ENCODE measurements at regions not wholly inside any gene's neighbourhood (a gene's known extent, or its start where the extent isn't known, plus 50 kb on each side); places are given as distances from the start of the nearest gene placed in this dataset.
A peak's percentile ranks its signal among the peaks of the same experiment; 100 is the strongest.

DNA sequence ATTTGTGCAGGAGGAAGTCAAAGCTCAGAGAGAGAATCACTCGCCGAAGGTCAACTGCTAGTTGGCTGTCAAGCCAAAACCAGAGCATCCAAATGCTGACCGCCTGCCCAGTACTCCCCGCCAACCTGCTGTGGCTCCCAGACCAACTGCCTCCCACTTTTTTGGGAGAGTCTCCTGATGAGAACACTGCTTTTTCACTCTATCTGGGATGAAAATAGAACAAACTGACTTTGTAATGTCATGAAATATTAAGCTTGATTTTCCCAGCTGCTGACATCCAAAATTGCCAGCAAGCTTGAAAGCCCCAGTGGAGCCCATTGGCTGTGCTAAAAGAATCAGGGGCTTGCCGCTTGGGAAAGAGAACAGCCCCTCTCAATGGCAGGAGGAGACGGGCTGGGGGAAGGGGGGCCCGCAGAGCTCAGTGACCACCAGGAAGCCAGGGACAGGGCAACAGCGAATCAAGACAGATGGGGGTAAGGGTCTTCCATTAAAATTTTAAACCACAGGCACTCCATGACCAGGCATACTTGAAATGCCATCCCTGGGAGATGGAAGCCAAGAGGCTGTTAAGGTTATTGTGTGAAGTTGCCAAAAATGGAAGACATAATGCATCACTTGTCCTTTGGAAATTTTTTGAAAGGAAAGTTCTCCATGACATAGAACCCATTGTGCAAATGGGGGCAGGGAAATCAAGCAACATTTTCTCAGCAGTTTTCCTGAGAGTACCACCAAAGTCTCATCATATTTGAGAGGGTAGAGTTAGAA is 125.7 kb upstream of the CDH5 start:
- DNase-seq, result no peak

DNA sequence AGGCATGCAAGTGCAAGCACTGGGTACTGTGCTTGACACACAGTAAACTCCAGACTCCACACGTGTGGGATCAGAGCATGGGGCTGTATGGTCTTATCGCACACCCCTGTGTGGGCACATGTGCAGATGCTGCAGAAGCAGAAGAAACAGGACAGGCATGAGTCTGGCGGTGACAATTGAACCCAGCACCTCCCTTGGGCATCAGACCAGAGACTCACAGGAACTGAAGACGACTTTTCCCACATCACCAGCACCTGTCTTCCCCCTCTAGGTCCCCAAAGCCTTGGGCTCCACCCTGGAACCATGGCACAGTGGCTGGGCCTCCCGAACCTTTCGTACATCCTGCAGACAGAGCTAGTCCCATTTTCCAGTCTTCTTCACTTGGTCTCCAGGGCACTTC is 126.4 kb upstream of the CDH5 start:
- no peak for DNase-seq

DNA sequence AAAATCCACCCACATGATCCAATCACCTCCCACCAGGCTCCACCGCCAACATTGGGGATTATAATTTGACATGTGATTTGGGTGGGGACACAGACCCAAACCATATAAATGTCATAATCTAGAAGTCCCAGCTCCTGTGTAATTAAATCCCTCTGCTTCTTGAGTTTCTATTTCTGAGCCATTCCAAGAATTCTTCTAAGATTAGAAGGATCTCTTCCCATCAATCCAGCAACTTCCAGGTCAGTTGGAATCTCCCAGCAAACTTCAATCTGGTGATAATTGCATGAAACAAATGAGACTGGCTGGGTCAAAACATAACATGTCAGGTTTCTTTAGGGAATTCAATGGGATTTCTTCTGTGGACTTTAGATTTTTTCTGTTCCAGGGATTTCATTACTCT is 127.8 kb upstream of the CDH5 start:
- no peak for DNase-seq

DNA sequence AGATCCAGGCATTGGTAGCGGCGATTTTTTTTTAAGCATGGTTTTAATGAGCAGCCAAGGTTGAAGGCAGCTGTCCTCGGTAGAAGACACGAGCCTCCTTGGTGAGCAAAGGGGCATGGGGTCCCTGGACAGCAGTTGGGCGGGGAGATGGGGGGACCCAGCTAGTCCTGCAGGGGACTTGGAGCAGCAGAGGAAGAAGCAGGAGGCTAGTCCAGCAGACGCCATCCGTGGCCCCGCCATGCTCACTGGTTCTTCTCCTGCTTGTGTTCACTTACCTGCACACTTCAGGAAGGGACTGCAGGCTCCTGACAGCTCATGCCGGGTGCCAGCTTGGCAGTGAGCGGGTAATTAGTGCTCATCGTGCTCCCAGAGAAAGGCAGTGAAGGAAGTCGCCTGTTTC is 130.2 kb upstream of the CDH5 start:
- DNase-seq, result no peak

DNA sequence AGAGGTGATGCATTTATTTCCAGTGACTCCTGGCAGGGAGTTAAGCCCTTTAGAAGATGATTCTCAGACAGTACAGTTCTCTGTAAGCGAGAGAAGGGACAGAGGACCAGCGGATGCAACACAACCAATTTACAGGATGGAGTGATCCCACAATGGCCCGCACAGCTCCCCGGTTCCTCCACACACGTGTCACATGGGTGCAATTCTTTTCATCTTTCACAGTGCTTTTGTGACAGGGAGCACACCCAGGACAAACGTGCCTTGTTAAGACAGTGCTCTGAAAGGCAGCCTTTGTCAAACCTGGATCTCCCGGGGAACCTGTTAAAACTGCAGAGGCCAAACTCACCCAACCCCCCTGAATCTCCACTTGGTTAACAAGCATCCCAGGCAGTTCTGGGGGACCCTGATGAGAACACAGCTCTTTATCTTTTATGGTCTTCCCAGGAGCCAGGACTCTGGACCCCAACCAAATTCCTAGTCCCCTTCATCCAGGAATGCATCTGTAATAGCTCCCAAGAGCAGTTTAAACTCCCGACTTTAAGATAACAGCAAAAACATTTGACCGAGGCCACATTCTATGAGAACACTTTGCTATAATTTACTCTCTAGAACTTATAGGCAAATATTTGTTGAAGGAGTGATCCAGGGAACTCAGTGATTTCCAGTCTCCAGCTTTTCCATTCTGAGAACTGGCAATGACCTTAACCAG is 134.9 kb upstream of the CDH5 start:
- DNase-seq, result no peak

DNA sequence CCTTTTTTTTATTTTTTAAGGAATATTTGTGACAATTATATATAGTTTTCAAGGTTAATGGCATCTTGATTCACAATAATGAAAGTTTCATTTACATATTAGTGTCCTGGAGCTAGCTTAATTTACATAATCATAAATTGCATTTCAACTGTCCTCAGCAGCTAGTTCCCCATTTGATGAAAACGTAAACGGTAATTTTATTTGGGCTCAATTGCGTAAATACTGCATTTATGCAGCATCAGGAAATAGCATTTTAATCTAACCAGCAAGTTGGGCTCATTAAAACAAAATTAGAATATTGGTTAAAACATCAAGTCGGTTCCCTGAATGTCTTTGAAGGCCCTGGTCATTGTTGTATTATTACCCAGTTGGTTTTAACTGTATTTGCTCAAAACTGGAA is 136.8 kb upstream of the CDH5 start:
- no peak for DNase-seq

DNA sequence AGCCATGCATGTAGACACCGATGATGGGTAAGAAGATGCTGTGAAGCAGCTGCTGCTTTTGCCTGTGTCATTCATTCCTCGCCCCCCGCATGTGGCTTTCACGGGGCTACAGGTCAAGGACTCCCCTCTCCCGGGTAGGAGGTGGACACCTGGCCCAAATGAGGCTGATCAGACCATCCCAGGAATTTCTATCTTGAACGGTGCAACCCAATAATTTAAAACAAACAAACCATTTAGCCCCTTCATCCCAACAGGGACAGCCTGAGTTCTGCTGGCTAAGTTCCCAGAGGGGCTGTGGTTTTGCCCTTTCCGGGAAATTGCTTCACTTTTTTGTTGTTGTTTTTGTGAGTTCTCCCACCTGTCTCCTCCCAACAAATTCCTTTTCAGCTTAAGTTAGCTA is 137.7 kb upstream of the CDH5 start:
- no peak for DNase-seq

DNA sequence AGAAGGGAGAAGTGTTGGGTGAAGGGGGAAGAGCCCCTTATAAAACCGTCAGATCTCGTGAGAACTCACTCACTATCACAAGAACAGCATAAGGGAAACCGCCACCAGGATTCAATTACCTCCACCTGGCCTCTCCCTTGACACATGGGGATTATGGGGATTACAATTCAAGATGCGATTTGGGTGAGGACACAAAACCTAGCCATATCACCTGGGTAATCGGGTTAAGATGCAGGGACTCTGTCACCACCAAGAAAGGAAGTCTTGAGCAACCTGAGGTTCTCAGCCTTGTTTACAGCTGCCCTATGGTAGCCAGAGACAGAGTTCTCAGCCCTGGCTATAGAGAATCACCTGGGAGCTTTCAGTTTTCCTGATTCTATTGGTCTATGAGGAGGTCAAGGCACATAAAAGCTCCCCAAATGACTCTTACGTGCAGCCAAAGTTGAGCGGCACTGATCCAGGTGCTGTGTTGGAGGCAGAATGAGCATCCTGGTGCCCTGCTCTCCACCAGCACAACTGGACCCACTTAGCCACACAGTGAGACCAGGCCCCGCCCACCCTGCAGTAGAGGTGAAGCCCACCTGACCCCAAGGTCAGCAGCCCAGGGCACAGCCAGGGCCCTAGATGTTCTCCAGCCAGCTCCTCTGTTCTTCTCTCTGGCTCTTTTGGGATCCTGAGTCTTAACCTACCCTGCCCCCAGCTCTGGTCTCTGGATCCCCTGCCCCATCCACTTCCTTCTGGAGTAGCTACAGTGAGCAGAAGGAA is 138.5 kb upstream of the CDH5 start:
- DNase-seq, result no peak

DNA sequence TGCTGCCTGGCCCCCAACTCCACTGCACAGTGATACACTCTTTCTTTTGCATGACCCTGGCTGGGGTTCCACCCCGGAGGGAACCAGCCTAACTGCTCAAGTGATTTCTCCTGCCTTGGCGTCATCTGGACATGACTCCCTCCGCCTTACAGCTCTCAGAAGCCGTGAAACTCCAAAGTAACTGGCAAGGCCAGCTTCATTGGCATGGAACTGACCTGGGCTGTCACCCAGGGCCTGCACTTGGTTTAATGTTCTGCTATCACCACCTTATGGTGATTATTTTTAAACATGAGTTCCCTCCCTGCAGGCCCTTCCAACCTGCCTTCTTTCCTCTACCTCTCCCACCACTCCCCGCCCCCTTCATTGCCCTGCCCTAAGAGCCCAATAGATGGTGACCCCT is 139.7 kb upstream of the CDH5 start:
- no peak for DNase-seq

DNA sequence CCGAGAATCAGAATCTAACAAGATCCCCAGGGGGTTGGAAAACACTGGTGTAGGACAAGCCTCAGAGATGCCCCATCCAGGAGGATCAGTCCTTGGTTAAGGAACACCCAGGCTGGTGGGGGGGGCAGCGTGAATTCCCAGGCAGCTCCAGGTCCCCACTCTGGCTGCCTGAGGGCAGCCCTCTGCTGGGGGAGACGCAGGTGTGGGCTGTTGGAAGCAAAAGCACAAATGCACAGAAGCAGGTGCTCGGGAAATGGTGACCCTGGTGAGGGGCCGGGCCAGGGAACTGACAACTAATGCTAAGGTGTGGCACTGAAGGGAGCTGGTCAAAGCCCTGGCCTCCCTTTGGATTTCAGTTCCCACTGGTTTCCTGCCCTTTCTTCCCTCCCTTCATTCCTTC is 140.8 kb upstream of the CDH5 start:
- DNase-seq, result no peak

DNA sequence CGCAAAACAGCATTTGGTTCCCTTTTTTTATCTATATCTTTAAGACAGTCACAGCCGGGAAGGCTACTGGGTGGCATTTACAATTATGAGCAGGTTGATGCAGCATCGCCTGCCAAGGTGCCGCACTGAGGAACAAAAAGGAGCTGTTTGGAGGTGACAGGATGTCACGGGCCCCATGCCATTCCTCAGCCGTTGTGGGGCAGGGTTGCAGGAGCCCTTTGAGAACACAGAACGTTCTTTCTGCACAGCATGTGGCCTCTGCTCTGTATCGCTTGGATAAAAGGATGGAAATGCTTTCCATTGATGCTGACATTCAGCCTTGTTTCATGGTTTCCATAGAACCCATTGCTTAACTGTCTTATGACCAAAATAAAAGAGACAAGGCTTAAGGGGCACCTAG is 141.9 kb upstream of the CDH5 start:
- DNase-seq, result no peak

DNA sequence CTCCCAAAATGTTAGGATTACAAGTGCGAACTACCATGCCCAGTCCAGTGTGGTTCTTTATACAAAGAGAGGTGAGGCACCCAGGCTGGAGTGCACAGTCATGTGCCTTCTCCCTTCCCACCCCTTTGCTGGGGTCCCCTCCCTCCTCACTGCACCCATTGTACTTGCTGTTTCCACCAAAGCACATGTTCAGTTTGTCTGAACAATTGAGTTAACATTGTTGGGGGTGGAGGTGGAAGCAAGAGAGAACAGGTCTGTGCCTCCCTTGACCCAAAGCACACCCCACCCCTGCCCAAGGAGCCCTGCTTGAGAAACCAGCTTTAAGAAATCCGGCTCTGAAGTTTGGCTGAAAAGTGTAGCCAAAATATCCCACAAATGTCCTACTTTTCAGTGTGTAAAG is 142.3 kb upstream of the CDH5 start:
- DNase-seq, result no peak

DNA sequence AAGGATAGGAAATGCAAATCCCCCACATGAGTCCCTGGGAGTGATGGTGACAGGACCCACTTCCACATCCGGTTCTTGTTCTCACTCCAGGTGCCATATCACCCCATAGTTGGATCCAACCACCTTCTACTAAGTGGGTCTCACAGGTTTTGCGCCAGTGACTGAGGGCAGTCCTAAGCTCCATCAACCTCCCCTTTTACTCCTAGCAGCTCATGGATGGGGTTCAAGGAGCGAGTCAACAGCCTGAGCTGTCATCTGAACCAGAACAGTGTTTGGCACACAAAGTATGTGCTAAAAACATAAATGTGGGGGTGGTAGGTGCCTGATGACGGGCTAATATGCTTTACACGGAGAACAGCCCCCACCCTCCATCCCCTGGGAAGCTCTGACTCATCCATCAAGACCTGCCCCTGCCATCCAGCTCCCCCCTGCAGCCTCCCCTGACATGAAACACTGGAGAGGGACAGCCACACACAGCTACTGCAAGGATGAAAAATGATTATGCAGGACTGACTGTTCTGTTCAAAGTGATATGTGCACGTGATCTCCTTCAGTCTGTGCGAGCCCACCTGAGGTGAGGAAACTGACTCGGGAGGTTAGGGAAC is 143.2 kb upstream of the CDH5 start:
- no peak for DNase-seq

DNA sequence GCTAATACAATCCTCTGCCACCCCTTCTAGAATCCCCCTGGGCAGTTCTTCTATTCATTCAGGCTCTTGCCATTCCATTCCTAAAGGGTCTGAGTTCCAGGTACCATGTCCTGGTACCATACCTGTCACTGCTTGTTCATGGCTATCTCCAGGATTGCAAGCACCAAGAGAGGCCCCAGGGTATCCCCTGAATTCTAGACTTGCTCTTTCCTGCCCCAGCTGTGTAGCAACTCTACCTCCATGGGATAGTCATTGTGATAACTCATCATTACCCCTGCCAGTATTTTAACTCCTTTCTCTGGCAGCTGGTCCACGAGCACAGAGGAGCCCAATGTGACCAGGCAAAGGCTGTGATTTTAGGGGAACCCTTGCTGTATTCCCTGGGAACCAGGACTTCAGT is 143.7 kb upstream of the CDH5 start:
- no peak for DNase-seq

DNA sequence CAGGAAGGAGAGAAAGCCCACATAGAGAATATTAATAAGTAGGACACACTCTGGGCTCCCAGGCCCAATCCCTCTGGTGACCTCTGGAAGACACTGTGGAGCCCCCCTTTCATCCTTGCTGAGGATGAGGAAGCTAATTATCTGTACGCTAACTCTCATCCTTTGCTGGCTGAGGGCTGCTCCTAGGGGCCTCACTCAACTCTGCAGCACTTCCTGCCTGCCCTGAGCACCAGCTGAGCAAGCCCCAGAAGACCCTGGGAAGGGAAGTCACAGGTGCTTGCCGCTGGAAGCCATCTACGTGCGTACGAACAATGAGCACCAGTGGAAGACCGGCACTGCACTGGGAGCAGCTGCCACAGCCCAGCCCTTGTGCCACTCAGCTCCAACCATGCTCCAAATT is 145.8 kb upstream of the CDH5 start:
- DNase-seq, result peak in 1 of 2 donors; percentile 24

DNA sequence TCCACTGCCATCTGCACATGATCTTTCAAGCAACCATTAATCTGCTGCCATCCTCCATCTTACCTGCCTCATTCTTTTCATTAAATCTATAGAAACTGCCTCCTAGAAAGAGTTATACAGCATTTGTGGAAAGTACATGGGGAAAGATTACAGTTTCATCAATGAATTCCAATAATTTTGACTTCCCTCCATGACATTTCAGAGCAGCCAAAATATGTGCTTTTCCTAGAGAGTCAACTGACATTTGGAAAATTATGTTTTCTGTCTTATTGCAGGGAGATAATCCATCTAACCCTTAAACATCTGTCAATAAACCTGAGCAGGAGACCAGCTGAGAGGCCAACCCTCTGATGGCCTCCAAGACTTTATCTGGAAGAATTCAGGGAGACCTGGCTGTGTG is 147.0 kb upstream of the CDH5 start:
- DNase-seq, result no peak

DNA sequence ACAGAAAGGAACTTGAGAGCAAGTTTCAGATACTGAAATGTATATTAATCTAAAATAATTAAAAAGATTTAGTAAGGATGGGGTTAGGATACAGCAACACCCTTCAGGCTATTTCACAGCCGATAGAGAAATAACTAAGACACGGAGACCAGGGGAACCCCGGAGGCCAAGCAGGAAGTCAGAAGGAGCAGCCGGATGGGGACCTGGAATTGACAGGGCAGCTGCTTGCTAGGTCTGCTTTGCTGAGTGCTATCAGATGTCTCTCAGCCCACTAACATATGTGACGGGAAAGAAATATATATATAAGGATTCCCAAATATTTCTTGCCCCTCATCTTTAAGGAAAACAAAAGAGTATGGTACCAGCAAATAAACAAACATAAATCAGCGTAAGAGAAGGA is 154.1 kb upstream of the CDH5 start:
- DNase-seq, result no peak

DNA sequence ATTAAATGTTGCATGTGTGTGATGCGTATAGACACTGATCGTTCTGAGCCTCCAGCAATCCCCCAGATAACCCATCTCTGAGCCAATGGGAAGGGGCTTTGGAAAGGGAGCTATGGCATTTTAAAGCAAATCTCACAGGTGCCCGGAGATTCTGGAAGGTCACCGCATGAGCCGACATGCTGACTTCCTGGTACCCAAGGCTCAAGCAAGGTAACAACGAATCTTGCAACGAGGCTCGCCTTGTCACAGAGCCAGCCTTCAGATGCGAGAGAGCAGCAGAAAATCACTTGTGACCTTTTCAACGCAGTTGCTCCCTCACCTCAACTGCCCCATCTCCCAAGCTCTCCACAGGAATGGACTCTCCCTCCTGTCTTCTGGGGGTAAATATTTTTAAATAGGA is 154.8 kb upstream of the CDH5 start:
- no peak for DNase-seq

DNA sequence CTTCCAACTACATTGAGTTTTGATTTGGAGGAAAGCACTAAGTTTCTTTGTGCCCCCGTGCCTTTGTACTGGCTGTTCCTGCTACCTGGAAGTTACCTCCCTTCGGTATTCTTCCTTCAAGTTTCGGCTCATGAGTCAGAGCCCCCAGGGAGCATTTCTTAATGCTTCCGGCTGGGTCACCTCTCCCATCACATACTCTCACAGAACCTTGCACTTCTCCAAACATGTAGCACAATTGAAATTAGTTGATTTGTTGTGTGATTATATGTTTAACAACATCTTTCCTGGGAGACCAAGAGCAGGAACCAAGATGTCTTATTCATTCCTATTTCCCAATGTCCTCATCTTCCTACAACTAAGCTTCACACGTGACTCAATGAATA is 158.6 kb upstream of the CDH5 start:
- no peak for DNase-seq

DNA sequence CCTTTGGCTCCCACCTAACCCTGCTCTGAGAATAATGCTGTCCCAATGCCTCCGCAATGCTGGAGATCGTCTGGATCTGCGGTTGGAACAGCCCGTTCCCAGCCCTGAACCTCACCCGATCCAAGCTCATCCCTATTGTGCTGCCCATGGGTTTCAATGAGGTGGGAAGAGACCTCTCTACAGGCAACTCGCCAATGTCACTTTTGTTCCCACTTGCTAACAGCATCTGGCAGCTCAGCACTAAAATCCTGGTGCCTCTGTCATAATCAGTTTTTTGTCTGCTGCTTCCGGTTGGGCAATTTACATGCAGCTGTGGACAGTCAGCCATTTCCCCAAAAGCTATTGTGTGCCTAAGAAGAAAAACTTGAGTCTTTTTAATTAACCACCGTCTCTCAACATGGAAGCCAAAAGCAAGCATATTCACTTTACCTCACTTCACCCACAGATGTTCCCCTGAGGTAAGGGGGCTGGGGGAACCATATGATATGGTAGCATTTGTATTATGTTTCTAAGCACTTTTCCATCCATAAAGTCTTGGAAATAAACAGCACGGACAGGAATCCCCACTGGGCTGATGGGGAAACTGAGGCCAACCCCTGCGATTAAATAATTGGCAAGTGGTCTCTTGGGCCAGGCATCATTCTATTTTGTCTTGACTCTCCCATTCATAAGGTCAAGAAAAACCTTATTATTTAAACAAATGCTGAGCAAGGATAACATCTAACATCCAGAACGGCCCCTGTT is 159.2 kb upstream of the CDH5 start:
- DNase-seq, result peak in 1 of 2 donors; percentile 52

DNA sequence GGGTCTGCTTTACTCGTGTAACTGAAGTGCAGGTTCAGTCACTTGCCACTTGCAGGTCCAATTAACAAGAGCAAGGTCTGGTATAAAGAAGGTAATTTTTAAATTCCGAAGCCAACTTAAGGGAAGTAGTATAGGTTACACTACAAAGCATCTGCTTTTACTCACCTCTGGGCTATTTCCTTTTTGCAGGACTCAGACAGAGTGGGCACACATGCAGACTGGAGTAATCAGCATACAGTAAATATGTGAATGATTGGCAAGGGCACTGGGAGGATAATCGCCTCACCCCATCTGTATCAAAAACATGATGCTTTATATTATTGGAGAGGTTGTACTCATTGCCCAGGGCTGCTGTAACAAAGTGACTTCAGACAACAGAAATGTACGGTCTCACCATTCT is 160.1 kb upstream of the CDH5 start:
- no peak for DNase-seq

DNA sequence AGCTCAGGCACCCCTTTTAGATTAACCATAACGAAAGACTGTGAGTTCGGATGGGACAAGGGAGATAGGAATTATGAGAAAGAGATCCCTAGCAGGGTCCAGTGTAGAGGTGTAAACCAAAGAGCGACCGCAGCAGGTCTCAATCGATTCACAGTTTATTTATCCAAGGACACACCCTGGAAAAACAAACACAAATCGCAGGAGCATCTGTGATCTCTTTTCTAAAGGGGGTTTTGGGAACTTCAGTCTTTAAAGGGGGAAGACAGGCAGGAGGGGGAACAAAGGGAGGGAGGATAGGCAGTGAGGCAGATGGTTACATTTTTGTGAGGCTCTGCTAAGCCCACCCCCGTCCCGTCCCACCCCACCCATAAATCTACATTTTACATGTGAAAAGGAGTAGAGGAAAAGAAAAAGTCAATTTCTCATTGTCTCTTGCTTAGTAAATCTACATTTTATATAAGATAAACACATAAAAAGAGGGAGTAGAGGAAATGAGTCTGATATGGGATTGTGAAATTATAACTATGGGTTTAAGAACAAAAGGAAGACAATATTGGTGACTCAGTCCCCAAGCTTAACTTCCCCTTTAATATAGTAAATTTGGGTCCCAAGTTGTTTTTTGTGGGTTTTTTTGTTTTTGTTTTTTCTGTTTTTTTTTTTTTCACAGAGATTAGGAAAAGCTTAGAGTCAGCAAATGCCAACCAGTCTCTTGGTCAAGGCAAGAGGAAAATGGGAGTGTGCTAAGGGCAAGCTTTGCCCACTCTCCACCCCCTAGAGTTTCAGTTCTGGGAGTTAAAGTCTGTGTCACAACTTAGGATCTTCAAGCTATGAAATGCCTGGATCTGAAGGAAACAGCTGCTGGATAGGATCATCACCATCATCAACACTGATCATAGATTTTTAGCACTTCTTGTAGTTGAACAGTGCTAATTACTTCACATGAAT is 160.9 kb upstream of the CDH5 start:
- DNase-seq, result peak in 1 of 2 donors; percentile 40
